ENCODE measurements at regions not wholly inside any gene's neighbourhood (a gene's known extent, or its start where the extent isn't known, plus 50 kb on each side); places are given as distances from the start of the nearest gene placed in this dataset.

GRCh38 chr4:137309424-137309823 lies 222.9 kb downstream of the PCDH18 start:
- TF ChIP-seq POLR2A (IDR thresholded peaks at IDR 0.05) (no peak), CTCF (IDR thresholded peaks at IDR 0.05) (no peak)

Measured in vagina (tissue), 2 donors.